Kasumi-1 (cell line): ENCODE measurements at regions not wholly inside any gene's neighbourhood (a gene's known extent, or its start where the extent isn't known, plus 50 kb on each side); places are given as distances from the start of the nearest gene placed in this dataset.

Experiments used
- DNase-seq, 2 experiments: peaks; one replicate each; lab custom pipeline; 2025; lab: John Stamatoyannopoulos, UW

- no peak for DNase-seq
Measured at GRCh38 chr2:19491796-19492195, 133.4 kb upstream of the OSR1 start.

- DNase-seq, result no peak
Measured at GRCh38 chr2:19490846-19491435, 132.5 kb upstream of the OSR1 start.

DNA sequence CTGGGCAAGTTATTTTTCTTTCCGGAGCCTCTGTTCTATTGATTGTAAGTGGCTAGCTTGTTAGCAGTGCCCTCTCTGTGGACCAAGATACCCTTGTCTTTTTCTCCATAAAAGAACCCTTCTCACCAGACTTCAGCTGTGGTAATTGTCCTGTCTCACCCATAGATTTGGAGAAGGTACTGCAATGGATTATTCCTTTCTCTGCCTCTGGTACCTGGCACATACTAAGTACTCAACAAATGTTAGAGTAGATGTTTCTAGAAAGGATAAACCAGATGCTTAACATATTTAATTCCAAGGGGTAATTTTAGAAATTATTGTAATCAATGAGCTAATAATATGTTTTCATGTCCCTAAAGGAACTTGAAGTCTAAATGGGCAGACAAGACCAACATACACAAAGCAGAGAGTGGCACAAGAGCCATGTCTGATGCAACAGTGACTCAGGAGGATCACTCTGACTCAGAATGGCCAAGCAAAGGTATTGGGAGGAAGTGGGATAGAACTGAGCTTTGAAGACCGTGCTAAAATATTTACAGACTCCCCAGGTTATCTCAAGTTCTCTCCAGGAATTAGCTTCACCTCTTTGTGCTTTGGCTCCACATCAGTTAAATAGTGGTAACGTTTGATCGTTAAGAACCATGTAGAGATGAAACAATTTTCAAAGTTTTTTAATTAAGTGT lies 129.7 kb upstream of the OSR1 start:
- no peak for DNase-seq

- no peak for DNase-seq
Measured at GRCh38 chr2:19484736-19485135, 126.3 kb upstream of the OSR1 start.

DNA sequence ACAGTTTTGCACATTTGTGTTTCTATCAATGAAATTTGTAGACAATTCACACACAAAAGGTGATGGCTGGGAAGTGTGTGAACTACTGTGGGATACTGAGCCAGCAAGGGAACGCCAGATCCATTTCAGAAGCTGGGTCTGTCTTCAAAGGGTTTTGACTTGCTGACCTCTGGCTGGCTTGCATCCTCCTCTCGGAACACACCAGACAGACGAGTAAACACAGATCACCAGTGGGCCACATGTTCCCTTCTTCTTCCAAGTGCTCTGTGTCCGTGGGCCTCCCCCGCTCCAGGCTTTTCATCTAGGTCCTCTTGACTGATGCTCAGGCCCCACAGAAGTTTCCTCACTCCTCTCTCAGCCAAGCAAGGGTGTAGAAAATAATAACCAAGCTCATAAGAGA lies 122.2 kb upstream of the OSR1 start:
- no peak for DNase-seq

GRCh38 chr2:19479666-19480065 lies 121.2 kb upstream of the OSR1 start:
- no peak for DNase-seq

GRCh38 chr2:19478409-19478808 lies 120.0 kb upstream of the OSR1 start:
- DNase-seq, result no peak

GRCh38 chr2:19476327-19476726 lies 117.9 kb upstream of the OSR1 start:
- DNase-seq, result no peak

DNA sequence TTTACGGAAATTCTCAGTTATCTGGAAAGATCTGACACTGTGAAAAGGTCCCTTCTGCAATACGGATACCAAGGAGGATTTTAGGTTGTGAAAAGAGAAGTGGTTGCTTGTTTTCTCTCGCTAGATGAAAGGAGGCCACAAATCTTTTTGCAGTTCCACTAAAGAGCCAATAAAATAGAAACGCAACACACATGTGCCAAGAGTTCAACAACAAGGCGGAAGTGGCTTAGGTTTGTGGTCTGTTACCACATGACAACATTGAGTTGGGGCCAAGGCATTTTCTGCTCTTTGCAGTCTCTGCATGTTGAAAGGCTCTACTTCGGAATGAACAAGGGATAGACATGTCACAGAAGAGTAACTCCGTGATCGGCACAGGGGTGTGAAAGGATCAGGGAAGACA lies 115.7 kb upstream of the OSR1 start:
- peak; percentile 80 to 81 for DNase-seq

DNA sequence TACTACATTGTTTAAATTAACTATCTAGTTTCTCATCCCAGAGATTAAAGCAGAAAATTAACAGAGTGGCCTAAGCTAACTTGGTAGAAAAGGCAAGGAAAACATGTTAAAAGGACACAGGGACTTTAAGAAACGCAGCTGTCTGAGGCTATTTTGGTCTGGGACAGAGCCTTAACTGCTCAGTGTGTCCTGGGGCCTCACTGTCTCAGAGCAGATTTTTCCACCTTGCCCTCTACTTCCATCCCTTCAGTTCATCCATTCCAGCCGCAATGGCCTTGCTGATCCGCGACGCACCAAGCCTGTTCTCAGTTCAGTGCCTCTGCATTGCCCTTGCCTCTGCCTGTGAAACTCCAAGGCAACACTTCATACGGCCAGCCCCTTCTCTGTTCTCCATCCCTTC lies 114.9 kb upstream of the OSR1 start:
- DNase-seq, result no peak

- no peak for DNase-seq
Measured at GRCh38 chr2:19472391-19472978, 114.1 kb upstream of the OSR1 start.

DNA sequence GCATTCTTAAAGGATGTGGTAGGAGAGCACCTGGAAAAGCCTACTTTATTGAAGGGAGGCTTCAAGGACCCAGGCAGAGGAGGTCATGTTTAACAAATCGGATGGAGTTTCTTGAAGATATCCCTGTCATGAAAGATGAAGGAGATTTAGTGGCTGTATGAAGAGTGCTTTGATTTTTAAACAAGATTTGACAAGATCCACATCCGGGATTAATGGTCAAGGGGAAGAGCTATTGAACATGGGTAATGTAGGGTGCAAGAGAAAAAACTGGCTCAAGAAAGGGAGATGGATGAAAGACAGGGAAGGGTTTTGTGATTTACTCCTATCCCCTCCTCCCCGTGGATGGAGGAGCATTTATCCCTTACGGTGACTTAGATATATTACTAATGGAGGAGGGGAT lies 113.1 kb upstream of the OSR1 start:
- no peak for DNase-seq

DNA sequence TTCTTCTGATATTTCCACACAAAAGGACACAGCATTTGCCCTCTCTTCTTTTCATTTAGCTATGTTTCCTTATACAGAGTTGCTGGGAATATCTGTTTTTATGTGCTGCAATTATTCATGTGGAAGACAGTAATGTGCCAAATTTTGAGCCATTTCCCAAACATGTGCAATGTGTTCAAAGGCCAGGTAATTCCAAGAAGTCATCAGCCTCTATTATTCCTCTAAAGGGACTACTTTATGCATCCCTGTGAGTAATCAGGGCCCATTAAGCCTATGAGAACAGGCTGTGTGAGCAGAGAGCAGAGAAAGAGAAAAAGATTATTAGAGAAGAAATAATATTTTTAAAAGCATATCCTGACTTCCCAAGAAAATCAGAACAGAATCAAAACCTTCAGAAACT lies 107.6 kb upstream of the OSR1 start:
- no peak for DNase-seq

GRCh38 chr2:19462256-19462645 lies 103.8 kb upstream of the OSR1 start:
- no peak for DNase-seq

GRCh38 chr2:19461504-19462255 lies 103.3 kb upstream of the OSR1 start:
- DNase-seq, result no peak

DNA sequence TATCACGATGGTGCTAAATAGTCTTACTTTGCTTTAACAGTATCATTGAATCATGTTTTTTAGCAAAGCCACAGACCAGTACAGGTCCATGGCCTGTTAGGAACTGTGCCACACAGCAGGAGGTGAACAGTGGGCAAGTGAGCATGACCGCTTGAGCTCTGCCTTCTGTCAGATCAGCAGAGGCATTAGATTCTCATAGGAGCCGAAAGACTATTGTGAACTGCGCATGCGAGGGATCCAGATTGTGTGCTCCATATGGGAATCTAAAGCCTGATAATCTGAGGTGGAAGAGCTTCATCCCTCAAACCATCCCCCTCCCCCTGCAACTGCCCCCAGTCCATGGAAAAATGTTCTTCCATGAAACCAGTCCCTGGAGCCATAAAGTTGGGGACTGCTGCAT lies 102.3 kb upstream of the OSR1 start:
- no peak for DNase-seq

DNA sequence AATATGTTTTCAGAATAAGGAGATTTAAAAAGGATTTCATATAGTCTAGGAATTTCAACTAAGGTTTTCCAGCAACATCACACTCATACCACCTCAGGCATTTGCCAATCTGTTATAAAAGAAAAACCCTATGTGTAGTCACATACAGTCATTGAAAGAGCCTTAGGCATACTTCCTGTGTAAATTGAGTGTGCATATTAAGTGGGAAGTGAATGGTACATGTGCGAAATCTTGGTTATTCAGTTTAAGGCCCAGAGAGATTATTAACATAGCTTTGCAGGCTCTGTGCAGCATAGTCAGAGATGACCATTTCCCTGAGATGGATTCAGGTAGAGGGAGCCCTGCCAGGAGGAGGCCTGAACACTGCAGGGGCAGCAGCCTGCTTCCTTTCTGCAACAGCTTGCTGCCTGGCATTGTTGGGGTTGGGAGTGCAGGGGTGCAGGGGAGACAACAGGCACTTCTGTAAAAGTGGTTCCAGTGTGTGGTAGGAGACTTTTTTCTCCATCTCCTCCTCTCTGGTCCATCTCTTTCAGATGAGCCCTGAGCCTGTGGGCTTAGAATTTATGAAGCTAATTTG lies 100.1 kb upstream of the OSR1 start:
- DNase-seq, result no peak

GRCh38 chr2:19457809-19458208 lies 99.4 kb upstream of the OSR1 start:
- DNase-seq, result no peak

DNA sequence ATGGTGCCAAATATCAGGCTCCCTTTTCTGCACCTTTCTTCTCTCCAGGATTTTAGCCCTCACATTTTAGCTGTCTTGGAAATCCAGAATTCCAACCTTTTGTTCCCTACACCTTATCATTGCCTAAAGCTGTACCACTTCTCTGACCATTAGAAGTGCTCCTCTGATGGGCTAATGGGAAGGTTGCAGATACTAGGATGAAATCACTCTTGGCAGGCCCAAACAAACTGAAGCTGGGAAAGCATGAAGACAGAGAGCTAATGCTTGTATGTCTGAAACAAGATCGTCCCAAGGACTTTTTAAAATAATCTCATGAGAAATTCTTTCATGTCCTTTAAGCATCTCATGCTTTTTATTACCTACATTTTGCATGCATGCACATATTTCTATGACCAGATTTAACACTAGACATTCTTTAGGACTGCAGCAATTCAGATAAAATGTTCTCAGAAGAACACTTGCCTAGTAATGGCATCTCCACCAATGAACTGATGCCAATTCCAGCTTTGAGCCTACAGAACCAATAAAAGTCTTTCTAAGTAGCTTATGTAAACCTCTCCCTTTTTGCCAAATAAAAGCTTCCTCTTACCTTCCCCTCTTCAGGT lies 98.4 kb upstream of the OSR1 start:
- no peak for DNase-seq

DNA sequence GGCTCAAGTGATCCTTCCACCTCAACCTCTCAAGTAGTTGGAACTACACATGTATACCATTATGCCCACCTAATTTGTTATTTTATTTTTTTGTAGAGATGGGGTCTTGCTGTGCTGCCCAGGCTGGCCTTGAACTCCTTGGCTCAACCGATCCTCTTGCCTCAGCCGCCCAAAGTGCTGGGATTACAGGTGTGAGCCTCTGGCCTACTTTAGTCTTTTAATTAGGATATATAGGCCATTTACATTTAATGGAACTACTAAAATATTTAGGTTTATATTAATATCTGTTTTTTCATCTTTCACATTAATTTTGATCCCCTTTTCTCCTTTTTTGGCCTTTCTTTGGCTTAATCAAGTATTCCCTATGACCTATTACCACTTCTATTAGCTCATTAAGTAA lies 95.7 kb upstream of the OSR1 start:
- no peak for DNase-seq

GRCh38 chr2:19442731-19443130 lies 84.3 kb upstream of the OSR1 start:
- no peak for DNase-seq

GRCh38 chr2:19439081-19439480 lies 80.7 kb upstream of the OSR1 start:
- no peak for DNase-seq
